HepG2 (cell line): ENCODE measurements at regions not wholly inside any gene's neighbourhood (a gene's known extent, or its start where the extent isn't known, plus 50 kb on each side); places are given as distances from the start of the nearest gene placed in this dataset.
A peak's percentile ranks its signal among the peaks of the same experiment; 100 is the strongest.

Experiments used
- ARNT2 ChIP-seq: sonication (generic); formaldehyde crosslinking; IDR thresholded peaks from 2 replicates; pipeline ENCODE4 v1.8.0; 2022; ENCODE audit warnings: mild to moderate bottlenecking, low read depth, missing genetic modification reagents, moderate library complexity
- ARNTL ChIP-seq: sonication (generic); formaldehyde crosslinking; IDR thresholded peaks from 2 replicates; pipeline ENCODE4 v1.4.0; 2020; ENCODE audit warnings: mild to moderate bottlenecking, missing genetic modification reagents
- FOSL2 ChIP-seq: sonication (generic); formaldehyde crosslinking; IDR thresholded peaks from 2 replicates; pipeline ENCODE4 v1.4.0; 2020; ENCODE audit warnings: missing genetic modification reagents
- FOXC1 ChIP-seq: sonication (generic); formaldehyde crosslinking; IDR thresholded peaks from 2 replicates; pipeline ENCODE4 v1.8.0; 2022; ENCODE audit warnings: mild to moderate bottlenecking, missing genetic modification reagents, borderline replicate concordance
- HHEX ChIP-seq: IDR thresholded peaks from 2 replicates; pipeline ENCODE4 v1.6.1; 2016; ENCODE audit warnings: control low read depth
- HMG20A ChIP-seq: IDR thresholded peaks from 2 replicates; pipeline ENCODE4 v1.6.1; 2016; ENCODE audit warnings: borderline replicate concordance
- HNF4A ChIP-seq: sonication (generic); formaldehyde crosslinking; IDR thresholded peaks from 2 replicates; pipeline ENCODE4 v1.4.0; 2020; ENCODE audit warnings: missing genetic modification reagents
- NR2F2 ChIP-seq: IDR thresholded peaks from 2 replicates; pipeline ENCODE4 v1.6.1; 2012; ENCODE audit warnings: low read depth, inconsistent platforms, borderline replicate concordance
- TBL1XR1 ChIP-seq: fragments of 150-350 bp; IDR thresholded peaks from 2 replicates; pipeline ENCODE4 v1.6.1; 2014; ENCODE audit warnings: borderline replicate concordance, low read length; ENCODE audit not compliant: partially characterized antibody
- ZFP41 ChIP-seq: sonication (generic); formaldehyde crosslinking; IDR thresholded peaks from 2 replicates; pipeline ENCODE4 v1.4.0; 2020; ENCODE audit warnings: mild to moderate bottlenecking, missing genetic modification reagents, borderline replicate concordance
- ZIK1 ChIP-seq: sonication (generic); formaldehyde crosslinking; IDR thresholded peaks from 2 replicates; pipeline ENCODE4 v1.5.0; 2020; ENCODE audit warnings: mild to moderate bottlenecking, low read depth, missing genetic modification reagents, borderline replicate concordance
- ZNF337 ChIP-seq: sonication (generic); formaldehyde crosslinking; IDR thresholded peaks from 2 replicates; pipeline ENCODE4 v1.5.1; 2020; ENCODE audit warnings: missing genetic modification reagents, low read depth, mild to moderate bottlenecking, borderline replicate concordance
- ZNF567 ChIP-seq: sonication (generic); formaldehyde crosslinking; IDR thresholded peaks from 2 replicates; pipeline ENCODE4 v1.8.1; 2023; ENCODE audit warnings: mild to moderate bottlenecking, missing genetic modification reagents, borderline replicate concordance
- TF ChIP-seq, protein P1 (sequence below): sonication (generic); formaldehyde crosslinking; IDR thresholded peaks from 2 replicates; pipeline ENCODE4 v1.9.0; 2022; ENCODE audit warnings: low read depth, missing genetic modification reagents
- TF ChIP-seq, protein P2 (sequence below): IDR thresholded peaks from 2 replicates; pipeline ENCODE4 v1.4.0; 2020; ENCODE audit warnings: mild to moderate bottlenecking, missing genetic modification reagents

DNA sequence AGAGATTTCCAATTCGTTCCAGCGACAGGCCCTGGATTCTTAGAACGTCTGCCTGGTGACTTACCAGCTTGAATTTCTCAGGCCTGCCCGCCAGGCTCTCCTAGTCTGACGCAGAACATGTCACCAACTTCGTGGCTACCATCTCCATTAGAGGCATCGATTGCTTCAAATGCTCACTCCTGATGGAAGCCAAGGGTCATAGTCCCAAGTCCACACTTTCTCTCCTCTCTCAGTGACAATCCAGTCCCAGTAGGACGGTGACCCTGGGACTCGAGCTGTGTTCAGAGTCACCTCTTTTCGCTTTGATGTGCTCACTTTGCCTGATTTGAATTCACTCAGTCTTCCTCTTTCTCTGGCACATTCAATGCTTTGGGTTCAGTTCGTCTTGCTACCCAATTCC, 94.8 kb downstream of the GADD45G start (continued):
- TF ChIP-seq HHEX (CRISPR knock-in tag) (0 out of 2 replicates have a peak, but pooled peaks have one; percentile 15), NR2F2 (no peak), ZNF337 (CRISPR knock-in tag) (no peak), HNF4A (CRISPR knock-in tag) (peak; percentile 84), ARNTL (CRISPR knock-in tag) (no peak), FOSL2 (CRISPR knock-in tag) (0 out of 2 replicates have a peak, but pooled peaks have one; percentile 8), TBL1XR1 (no peak), FOXC1 (CRISPR knock-in tag) (no peak), ARNT2 (CRISPR knock-in tag) (no peak), HMG20A (no peak), ZNF567 (no peak), ZFP41 (no peak), ZIK1 (CRISPR knock-in tag) (no peak)
- TF ChIP-seq, protein P1, sequence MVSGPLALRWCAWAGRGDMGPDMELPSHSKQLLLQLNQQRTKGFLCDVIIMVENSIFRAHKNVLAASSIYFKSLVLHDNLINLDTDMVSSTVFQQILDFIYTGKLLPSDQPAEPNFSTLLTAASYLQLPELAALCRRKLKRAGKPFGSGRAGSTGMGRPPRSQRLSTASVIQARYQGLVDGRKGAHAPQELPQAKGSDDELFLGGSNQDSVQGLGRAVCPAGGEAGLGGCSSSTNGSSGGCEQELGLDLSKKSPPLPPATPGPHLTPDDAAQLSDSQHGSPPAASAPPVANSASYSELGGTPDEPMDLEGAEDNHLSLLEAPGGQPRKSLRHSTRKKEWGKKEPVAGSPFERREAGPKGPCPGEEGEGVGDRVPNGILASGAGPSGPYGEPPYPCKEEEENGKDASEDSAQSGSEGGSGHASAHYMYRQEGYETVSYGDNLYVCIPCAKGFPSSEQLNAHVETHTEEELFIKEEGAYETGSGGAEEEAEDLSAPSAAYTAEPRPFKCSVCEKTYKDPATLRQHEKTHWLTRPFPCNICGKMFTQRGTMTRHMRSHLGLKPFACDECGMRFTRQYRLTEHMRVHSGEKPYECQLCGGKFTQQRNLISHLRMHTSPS (CRISPR knock-in tag) = no peak
- TF ChIP-seq, protein P2, sequence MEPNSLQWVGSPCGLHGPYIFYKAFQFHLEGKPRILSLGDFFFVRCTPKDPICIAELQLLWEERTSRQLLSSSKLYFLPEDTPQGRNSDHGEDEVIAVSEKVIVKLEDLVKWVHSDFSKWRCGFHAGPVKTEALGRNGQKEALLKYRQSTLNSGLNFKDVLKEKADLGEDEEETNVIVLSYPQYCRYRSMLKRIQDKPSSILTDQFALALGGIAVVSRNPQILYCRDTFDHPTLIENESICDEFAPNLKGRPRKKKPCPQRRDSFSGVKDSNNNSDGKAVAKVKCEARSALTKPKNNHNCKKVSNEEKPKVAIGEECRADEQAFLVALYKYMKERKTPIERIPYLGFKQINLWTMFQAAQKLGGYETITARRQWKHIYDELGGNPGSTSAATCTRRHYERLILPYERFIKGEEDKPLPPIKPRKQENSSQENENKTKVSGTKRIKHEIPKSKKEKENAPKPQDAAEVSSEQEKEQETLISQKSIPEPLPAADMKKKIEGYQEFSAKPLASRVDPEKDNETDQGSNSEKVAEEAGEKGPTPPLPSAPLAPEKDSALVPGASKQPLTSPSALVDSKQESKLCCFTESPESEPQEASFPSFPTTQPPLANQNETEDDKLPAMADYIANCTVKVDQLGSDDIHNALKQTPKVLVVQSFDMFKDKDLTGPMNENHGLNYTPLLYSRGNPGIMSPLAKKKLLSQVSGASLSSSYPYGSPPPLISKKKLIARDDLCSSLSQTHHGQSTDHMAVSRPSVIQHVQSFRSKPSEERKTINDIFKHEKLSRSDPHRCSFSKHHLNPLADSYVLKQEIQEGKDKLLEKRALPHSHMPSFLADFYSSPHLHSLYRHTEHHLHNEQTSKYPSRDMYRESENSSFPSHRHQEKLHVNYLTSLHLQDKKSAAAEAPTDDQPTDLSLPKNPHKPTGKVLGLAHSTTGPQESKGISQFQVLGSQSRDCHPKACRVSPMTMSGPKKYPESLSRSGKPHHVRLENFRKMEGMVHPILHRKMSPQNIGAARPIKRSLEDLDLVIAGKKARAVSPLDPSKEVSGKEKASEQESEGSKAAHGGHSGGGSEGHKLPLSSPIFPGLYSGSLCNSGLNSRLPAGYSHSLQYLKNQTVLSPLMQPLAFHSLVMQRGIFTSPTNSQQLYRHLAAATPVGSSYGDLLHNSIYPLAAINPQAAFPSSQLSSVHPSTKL = 0 out of 2 replicates have a peak, but pooled peaks have one; percentile 38
